MM.1S (cell line): ENCODE measurements at regions not wholly inside any gene's neighbourhood (a gene's known extent, or its start where the extent isn't known, plus 50 kb on each side); places are given as distances from the start of the nearest gene placed in this dataset.

Experiments used
- EZH2 ChIP-seq: fragments of 300-600 bp; sonication (generic); optimal IDR thresholded peaks from 2 replicates; pipeline ENCODE3; 2017; ENCODE audit warnings: low read depth, mild to moderate bottlenecking, antibody characterized with exemption, low read length, mixed read lengths
- TF ChIP-seq, protein P1 (sequence below): fragments of 300-600 bp; sonication (generic); IDR thresholded peaks from 2 replicates; pipeline ENCODE4 v1.5.1; 2016; ENCODE audit warnings: antibody characterized with exemption, low read length, mixed read lengths

DNA sequence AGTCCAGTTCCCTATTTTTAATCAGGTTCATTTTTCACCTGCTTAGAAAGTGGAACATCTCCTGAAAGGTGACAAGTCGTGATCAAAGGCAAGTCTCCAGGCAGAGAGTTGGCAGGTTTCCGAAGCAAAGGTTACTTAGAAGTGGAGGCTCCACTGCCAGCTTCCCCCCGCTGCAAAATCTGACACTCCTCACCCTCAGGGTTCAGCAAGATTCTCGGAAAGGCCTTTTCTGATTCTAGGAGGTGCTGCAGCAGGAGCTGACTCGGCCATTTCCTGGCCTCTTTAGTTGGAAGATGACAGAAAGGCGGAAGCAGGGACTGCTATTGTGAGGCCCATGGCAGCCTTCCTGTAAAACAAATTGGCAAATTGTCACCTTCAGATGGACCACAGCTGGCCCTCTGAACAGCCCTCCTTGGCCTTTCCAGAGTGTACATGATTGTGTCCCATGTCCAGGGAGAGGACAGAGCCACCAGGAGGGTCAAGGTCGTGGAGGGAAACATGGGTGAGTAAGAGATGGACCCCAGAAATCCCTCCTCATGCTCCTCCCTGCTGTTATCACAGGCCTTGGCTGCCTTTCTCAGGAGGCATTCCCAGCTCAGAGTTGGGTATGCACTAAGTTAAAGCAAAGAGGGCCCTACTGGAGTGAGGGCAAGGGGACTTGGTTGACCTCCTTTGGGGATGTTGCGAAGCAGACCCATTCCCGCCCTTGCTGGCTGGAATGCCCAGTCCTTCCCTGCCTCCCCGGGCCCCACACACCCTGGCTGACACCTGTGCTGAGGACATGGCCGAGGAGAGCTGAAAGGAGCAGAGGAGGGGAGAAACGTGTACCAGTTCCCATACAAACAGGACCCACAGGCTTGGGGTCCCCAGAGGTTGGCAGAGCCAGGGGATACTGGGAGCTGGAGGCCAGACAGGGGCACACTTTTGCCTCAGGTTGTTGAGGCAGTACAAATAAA, 115.5 kb upstream of the IRF2BP2 start:
- TF ChIP-seq, protein P1, sequence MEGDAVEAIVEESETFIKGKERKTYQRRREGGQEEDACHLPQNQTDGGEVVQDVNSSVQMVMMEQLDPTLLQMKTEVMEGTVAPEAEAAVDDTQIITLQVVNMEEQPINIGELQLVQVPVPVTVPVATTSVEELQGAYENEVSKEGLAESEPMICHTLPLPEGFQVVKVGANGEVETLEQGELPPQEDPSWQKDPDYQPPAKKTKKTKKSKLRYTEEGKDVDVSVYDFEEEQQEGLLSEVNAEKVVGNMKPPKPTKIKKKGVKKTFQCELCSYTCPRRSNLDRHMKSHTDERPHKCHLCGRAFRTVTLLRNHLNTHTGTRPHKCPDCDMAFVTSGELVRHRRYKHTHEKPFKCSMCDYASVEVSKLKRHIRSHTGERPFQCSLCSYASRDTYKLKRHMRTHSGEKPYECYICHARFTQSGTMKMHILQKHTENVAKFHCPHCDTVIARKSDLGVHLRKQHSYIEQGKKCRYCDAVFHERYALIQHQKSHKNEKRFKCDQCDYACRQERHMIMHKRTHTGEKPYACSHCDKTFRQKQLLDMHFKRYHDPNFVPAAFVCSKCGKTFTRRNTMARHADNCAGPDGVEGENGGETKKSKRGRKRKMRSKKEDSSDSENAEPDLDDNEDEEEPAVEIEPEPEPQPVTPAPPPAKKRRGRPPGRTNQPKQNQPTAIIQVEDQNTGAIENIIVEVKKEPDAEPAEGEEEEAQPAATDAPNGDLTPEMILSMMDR = no peak
- no peak for TF ChIP-seq EZH2
